Smooth muscle cell (in vitro differentiated cells): ENCODE measurements at regions not wholly inside any gene's neighbourhood (a gene's known extent, or its start where the extent isn't known, plus 50 kb on each side); places are given as distances from the start of the nearest gene placed in this dataset.

Source experiments
- DNase-seq: peaks from one replicate; lab custom pipeline; 2025; ENCODE audit not compliant: unreplicated experiment; lab: John Stamatoyannopoulos, UW
- H2AFZ ChIP-seq: fragments of 200-600 bp; sonication (generic); 2 replicates; pipeline ENCODE4 v1.6.0; 2016; ENCODE audit warnings: antibody characterized with exemption, low read depth, mild to moderate bottlenecking
- H3F3A ChIP-seq: fragments of 200-600 bp; sonication (generic); 2 replicates; pipeline ENCODE4 v1.6.0; 2017; ENCODE audit warnings: antibody characterized with exemption, low read depth
- H3K27ac ChIP-seq: fragments of 200-600 bp; sonication (generic); 2 replicates; pipeline ENCODE4 v1.5.1; 2016; ENCODE audit warnings: low read depth, mild to moderate bottlenecking
- H3K27me3 ChIP-seq: fragments of 200-600 bp; sonication (generic); 2 replicates; pipeline ENCODE4 v1.6.1; 2016; ENCODE audit warnings: low read depth, mild to moderate bottlenecking
- H3K36me3 ChIP-seq: fragments of 200-600 bp; sonication (generic); 2 replicates; pipeline ENCODE4 v1.5.1; 2016; ENCODE audit warnings: low read depth
- H3K4me1 ChIP-seq: fragments of 200-600 bp; sonication (generic); 2 replicates; pipeline ENCODE4 v1.5.1; 2016; ENCODE audit warnings: low read depth
- H3K4me2 ChIP-seq: fragments of 200-600 bp; sonication (generic); 2 replicates; pipeline ENCODE4 v1.6.0; 2016; ENCODE audit warnings: mild to moderate bottlenecking
- H3K4me3 ChIP-seq: fragments of 200-600 bp; sonication (generic); 2 replicates; pipeline ENCODE4 v1.5.1; 2016; ENCODE audit warnings: mild to moderate bottlenecking
- H3K79me2 ChIP-seq: fragments of 200-600 bp; sonication (generic); 2 replicates; pipeline ENCODE4 v1.6.0; 2016; ENCODE audit warnings: low read depth, mild to moderate bottlenecking
- H3K9ac ChIP-seq: fragments of 200-600 bp; sonication (generic); 2 replicates; pipeline ENCODE4 v1.6.0; 2016; ENCODE audit warnings: low read depth
- H3K9me3 ChIP-seq: fragments of 200-600 bp; sonication (generic); replicated peaks from 2 replicates; pipeline ENCODE4 v1.5.1; 2016; ENCODE audit warnings: low read depth
- H4K20me1 ChIP-seq: fragments of 200-600 bp; sonication (generic); 2 replicates; pipeline ENCODE4 v1.6.0; 2016; ENCODE audit warnings: low read depth
- WGBS: methylation state at CpG from one replicate; pipeline ENCODE4 v1.1.7; 2016; ENCODE audit warnings: low lambda C conversion rate; 5-methylcytosine and 5-hydroxymethylcytosine counted together
- TF ChIP-seq, protein P1 (sequence below): fragments of 200-600 bp; sonication (generic); IDR thresholded peaks from 2 replicates; pipeline ENCODE4 v1.5.1; 2017; ENCODE audit warnings: borderline replicate concordance, mild to moderate bottlenecking, antibody characterized with exemption; ENCODE audit not compliant: insufficient read depth, poor library complexity, severe bottlenecking

- Histone ChIP-seq H2AFZ (no peak overlapping the region), H3K36me3 (no peaks in the 10 kb centered on the region), H3K79me2 (no peaks in the 10 kb centered on the region), H3K27ac (no peak overlapping the region), H3K9me3 (no peaks in the 10 kb centered on the region), H3K4me1 (no peaks in the 10 kb centered on the region), H4K20me1 (no peaks in the 10 kb centered on the region), H3K4me2 (no peak overlapping the region), H3K9ac (no peak overlapping the region), H3K27me3 (no peaks in the 10 kb centered on the region), H3K4me3 (no peak overlapping the region), H3F3A (no peaks in the 10 kb centered on the region)
- WGBS: 60% methylated on average over 2 of the region's 2 CpGs
- no peak for DNase-seq
- TF ChIP-seq, protein P1, sequence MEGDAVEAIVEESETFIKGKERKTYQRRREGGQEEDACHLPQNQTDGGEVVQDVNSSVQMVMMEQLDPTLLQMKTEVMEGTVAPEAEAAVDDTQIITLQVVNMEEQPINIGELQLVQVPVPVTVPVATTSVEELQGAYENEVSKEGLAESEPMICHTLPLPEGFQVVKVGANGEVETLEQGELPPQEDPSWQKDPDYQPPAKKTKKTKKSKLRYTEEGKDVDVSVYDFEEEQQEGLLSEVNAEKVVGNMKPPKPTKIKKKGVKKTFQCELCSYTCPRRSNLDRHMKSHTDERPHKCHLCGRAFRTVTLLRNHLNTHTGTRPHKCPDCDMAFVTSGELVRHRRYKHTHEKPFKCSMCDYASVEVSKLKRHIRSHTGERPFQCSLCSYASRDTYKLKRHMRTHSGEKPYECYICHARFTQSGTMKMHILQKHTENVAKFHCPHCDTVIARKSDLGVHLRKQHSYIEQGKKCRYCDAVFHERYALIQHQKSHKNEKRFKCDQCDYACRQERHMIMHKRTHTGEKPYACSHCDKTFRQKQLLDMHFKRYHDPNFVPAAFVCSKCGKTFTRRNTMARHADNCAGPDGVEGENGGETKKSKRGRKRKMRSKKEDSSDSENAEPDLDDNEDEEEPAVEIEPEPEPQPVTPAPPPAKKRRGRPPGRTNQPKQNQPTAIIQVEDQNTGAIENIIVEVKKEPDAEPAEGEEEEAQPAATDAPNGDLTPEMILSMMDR: no peak
Observed at GRCh38 chr2:81624825-81625224, 1320.3 kb upstream of the LRRTM1 start.

DNA sequence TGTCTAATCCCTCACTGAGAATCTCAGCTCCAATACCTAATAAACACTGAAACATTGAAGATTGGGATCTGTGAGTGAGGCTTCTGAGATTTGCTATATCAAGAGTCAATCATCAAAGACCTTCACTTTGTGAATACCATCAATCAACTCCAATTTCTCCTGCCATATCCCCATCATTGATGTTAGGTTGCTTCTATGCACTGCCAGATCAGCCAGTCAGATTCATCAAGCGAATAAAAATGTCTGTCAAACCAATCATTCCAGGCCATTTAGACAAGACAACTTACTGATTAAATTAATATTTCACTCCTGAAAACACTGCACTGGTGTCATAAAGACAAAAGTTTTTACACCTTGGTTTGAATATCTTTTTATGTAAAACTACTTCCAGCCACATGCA, 1295.5 kb upstream of the LRRTM1 start:
- Histone ChIP-seq H3K79me2 (no peaks in the 10 kb centered on the region), H3K9me3 (no peaks in the 10 kb centered on the region), H2AFZ (no peak overlapping the region), H4K20me1 (no peaks in the 10 kb centered on the region), H3K4me2 (no peak overlapping the region), H3K27me3 (no peaks in the 10 kb centered on the region), H3K9ac (no peak overlapping the region), H3K4me3 (no peak overlapping the region), H3K36me3 (no peaks in the 10 kb centered on the region), H3K27ac (no peak overlapping the region), H3F3A (no peaks in the 10 kb centered on the region), H3K4me1 (no peaks in the 10 kb centered on the region)
- no peak for DNase-seq
- WGBS: 87% methylated on average over 1 of the region's 1 CpG
- TF ChIP-seq, protein P1: no peak

DNA sequence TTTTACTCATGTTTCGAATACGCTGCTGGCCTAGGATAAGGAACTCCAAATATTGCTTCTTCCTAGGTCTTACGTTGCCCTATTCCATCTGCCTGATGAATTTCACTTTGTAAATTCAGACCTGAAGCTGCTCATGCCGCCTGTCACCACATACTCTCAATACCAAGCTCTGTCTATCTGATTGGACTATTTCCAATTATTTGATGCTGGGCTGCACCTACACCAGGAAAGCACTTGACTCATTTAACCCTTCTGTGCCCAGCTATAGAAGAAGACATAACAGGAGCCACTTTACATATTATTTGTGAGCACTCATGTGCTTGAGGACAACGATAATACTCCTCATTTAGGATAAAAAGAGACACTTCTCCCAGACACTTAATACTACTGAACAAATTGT, 1293.9 kb upstream of the LRRTM1 start:
- 88% methylated on average over 5 of the region's 5 CpGs for WGBS

DNA sequence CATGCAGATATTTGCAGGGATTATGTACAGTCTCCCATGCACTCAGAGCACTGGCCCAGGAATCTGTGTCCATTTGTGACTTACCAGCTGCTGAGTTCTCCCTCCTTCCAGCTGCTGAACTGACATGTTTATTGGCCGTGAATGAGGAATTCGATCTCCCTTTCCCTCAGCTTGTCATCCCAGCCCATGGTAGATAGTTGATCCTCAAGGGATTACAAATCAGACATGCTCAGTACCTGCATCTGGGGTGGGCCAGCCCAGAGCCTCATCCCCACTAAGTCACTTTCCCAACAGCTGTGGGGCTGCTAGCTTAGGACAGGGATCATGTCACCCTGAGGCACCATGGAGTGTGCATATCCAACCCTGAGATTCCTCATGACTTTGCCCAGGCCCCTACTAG, 1284.9 kb upstream of the LRRTM1 start:
- TF ChIP-seq, protein P1: no peak
- Histone ChIP-seq H3K9me3 (no peaks in the 10 kb centered on the region), H2AFZ (no peak overlapping the region), H3K4me2 (no peak overlapping the region), H3K27ac (no peak overlapping the region), H3K36me3 (no peaks in the 10 kb centered on the region), H3K4me1 (no peaks in the 10 kb centered on the region), H3F3A (no peaks in the 10 kb centered on the region), H3K4me3 (no peak overlapping the region), H4K20me1 (no peaks in the 10 kb centered on the region), H3K27me3 (no peaks in the 10 kb centered on the region), H3K9ac (no peak overlapping the region), H3K79me2 (no peaks in the 10 kb centered on the region)
- 68% methylated on average over 2 of the region's 2 CpGs for WGBS
- no peak for DNase-seq

More for the DNA sequence above, 1293.9 kb upstream of the LRRTM1 start:
- Histone ChIP-seq H3F3A (no peaks in the 10 kb centered on the region), H3K36me3 (no peaks in the 10 kb centered on the region), H3K9me3 (no peaks in the 10 kb centered on the region), H3K79me2 (no peaks in the 10 kb centered on the region), H3K27me3 (no peaks in the 10 kb centered on the region), H3K9ac (no peak overlapping the region), H4K20me1 (no peaks in the 10 kb centered on the region), H3K4me3 (no peak overlapping the region), H3K4me1 (no peaks in the 10 kb centered on the region), H3K27ac (no peak overlapping the region), H2AFZ (no peak overlapping the region), H3K4me2 (no peak overlapping the region)
- DNase-seq: no peak
- TF ChIP-seq, protein P1: no peak
